Panc1 (cell line): ENCODE measurements at regions not wholly inside any gene's neighbourhood (a gene's known extent, or its start where the extent isn't known, plus 50 kb on each side); places are given as distances from the start of the nearest gene placed in this dataset.
A peak's percentile ranks its signal among the peaks of the same experiment; 100 is the strongest.

Experiments used
- ATAC-seq: fragments of 200-7000 bp; cut with Tn5 transposase; 2 replicates; pipeline ENCODE4 v1.9.1; 2020; ENCODE audit warnings: mild to moderate bottlenecking, moderate library complexity
- BruUV-seq: library from RNA; stranded (reverse); fragments of 400-500 nt; replicated peaks from 2 replicates; lab custom pipeline; 2021; lab: Mats Ljungman, UMichigan
- CTCF ChIA-PET: fragments of 300-600 bp; sonication (Branson Sonifier 250); formaldehyde crosslinking; loops from one replicate; lab custom pipeline; 2022; ENCODE audit warnings: antibody characterized with exemption; lab: Charles Lee
- POLR2A ChIA-PET: fragments of 300-600 bp; sonication (Branson Sonifier 250); formaldehyde crosslinking; loops from one replicate; lab custom pipeline; 2022; ENCODE audit warnings: antibody characterized with exemption; lab: Charles Lee
- DNase-seq: peaks from one replicate; pipeline ENCODE4 v3.0.0-alpha.2; 2010; ENCODE audit warnings: low read depth, low spot score
- H3K27ac ChIP-seq: 2 replicates; pipeline ENCODE4 v1.5.1; 2011; ENCODE audit warnings: mild to moderate bottlenecking, low read length, inconsistent platforms
- H3K27me3 ChIP-seq: fragments of 200-500 bp; sonication (Bioruptor generic); 2 replicates; pipeline ENCODE4 v1.6.0; 2014; ENCODE audit warnings: low read length, inconsistent platforms; ENCODE audit not compliant: control insufficient read depth, insufficient read depth
- H3K36me3 ChIP-seq: fragments of 200-500 bp; sonication (Bioruptor generic); 2 replicates; pipeline ENCODE4 v1.5.1; 2014; ENCODE audit warnings: inconsistent platforms, mild to moderate bottlenecking, low read length, moderate library complexity; ENCODE audit not compliant: control insufficient read depth, insufficient read depth
- H3K4me1 ChIP-seq: 2 replicates; pipeline ENCODE4 v1.5.1; 2011; ENCODE audit warnings: inconsistent platforms, mild to moderate bottlenecking, low read length, moderate library complexity; ENCODE audit not compliant: control insufficient read depth, insufficient read depth
- H3K4me3 ChIP-seq, 2 experiments: 2 replicates each; pipeline ENCODE4 v1.5.1; 2011 to 2012; ENCODE audit warnings: low read depth in 2 of 2, low read length in 2 of 2, mild to moderate bottlenecking in 2 of 2, inconsistent platforms in 1 of 2, moderate library complexity in 1 of 2
- H3K9me3 ChIP-seq: fragments of 200-500 bp; sonication (Bioruptor generic); 2 replicates; pipeline ENCODE4 v1.5.1; 2014; ENCODE audit warnings: low read depth, mild to moderate bottlenecking, inconsistent platforms, low read length, moderate library complexity; ENCODE audit not compliant: control insufficient read depth, insufficient read depth
- POLR2AphosphoS5 ChIP-seq: IDR thresholded peaks from 2 replicates; pipeline ENCODE4 v1.6.1; 2012; ENCODE audit warnings: mild to moderate bottlenecking, low read depth, low read length, moderate library complexity
- REST ChIP-seq, 2 experiments: IDR thresholded peaks; 2 replicates each; pipeline ENCODE4 v1.6.1; 2011 to 2012; ENCODE audit warnings: low read depth in 2 of 2, control low read depth in 1 of 2, low read length in 1 of 2, mild to moderate bottlenecking in 1 of 2, moderate library complexity in 1 of 2; ENCODE audit not compliant: insufficient read depth in 1 of 2
- SIN3A ChIP-seq: IDR thresholded peaks from 2 replicates; pipeline ENCODE4 v1.6.1; 2012; ENCODE audit warnings: low read depth, mild to moderate bottlenecking, low read length, moderate library complexity, borderline replicate concordance; ENCODE audit not compliant: insufficient read depth
- TCF7L2 ChIP-seq: IDR thresholded peaks from 2 replicates; pipeline ENCODE4 v1.6.1; 2011; ENCODE audit warnings: mild to moderate bottlenecking, low read depth, low read length, inconsistent platforms
- in situ Hi-C: cut with HindIII; loops from 2 replicates; pipeline ENCODE4 v1.10.0; 2016; ENCODE audit warnings: low sequenced_read_pairs, low pct_unique_long_range_greater_than_20kb
- intact Hi-C: fragments of 100-400 bp; cut with micrococcal nuclease; formaldehyde crosslinking; loops from one replicate; pipeline ENCODE4 v1.10.0; 2022; ENCODE audit not compliant: unreplicated experiment
- TF ChIP-seq, protein P1 (sequence below): fragments of 450-650 bp; IDR thresholded peaks from 2 replicates; pipeline ENCODE4 v1.5.1; 2017; ENCODE audit warnings: mild to moderate bottlenecking

GRCh38 chr18:67010919-67011318 lies 407.0 kb upstream of the CDH19 start:
- in situ Hi-C loops, result no loop called here
- H3K27me3 ChIP-seq, result no peaks in the 10 kb centered on the region
- ATAC-seq (no peak), DNase-seq (peak; percentile 12)
- CTCF ChIA-PET, result no interaction called here
- no TSS peak for BruUV-seq
- POLR2A ChIA-PET, result no interaction called here
- intact Hi-C loops, result no loop called here
- no peaks in the 10 kb centered on the region; the same call in 1 of the 2 replicates for H3K36me3 ChIP-seq
- H3K27ac ChIP-seq, result no peak overlapping the region
- no peaks in the 10 kb centered on the region for H3K4me1 ChIP-seq
- TF ChIP-seq POLR2AphosphoS5 (no peak), SIN3A (no peak), REST (IDR thresholded peaks at IDR 0.05; ENCODE audit: insufficient read depth in 1 of 2, low read depth in 2 of 2, low read length in 1 of 2) (no peak), TCF7L2 (no peak)
- TF ChIP-seq, protein P1, sequence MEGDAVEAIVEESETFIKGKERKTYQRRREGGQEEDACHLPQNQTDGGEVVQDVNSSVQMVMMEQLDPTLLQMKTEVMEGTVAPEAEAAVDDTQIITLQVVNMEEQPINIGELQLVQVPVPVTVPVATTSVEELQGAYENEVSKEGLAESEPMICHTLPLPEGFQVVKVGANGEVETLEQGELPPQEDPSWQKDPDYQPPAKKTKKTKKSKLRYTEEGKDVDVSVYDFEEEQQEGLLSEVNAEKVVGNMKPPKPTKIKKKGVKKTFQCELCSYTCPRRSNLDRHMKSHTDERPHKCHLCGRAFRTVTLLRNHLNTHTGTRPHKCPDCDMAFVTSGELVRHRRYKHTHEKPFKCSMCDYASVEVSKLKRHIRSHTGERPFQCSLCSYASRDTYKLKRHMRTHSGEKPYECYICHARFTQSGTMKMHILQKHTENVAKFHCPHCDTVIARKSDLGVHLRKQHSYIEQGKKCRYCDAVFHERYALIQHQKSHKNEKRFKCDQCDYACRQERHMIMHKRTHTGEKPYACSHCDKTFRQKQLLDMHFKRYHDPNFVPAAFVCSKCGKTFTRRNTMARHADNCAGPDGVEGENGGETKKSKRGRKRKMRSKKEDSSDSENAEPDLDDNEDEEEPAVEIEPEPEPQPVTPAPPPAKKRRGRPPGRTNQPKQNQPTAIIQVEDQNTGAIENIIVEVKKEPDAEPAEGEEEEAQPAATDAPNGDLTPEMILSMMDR, result no peak
- H3K9me3 ChIP-seq, result no peaks in the 10 kb centered on the region
- H3K4me3 ChIP-seq, result no peak overlapping the region

DNA sequence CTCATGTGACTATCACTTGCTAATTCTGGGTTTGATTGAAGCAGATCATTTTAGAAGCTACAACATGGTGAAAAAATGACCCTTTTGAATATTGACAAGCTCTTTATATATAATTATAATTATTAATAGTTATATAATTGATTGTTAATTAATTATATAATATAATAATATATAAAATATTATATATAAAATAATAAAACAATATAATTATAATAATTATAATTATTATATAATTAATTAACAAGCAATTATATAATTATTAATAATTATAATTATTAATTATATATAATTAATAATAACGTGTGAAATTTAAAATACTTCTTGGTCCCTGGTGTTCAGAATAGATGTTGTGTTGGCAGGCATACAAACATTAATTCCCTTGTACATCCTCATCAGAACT lies 404.1 kb upstream of the CDH19 start:
- Histone ChIP-seq H3K27ac (no peak overlapping the region), H3K4me1 (no peaks in the 10 kb centered on the region), H3K36me3 (no peaks in the 10 kb centered on the region), H3K9me3 (no peaks in the 10 kb centered on the region), H3K4me3 (no peak overlapping the region), H3K27me3 (no peaks in the 10 kb centered on the region)
- ATAC-seq (no peak), DNase-seq (no peak)
- CTCF ChIA-PET, result no interaction called here
- BruUV-seq, result no TSS peak
- in situ Hi-C loops (no loop called here), intact Hi-C loops (no loop called here)
- TF ChIP-seq TCF7L2, result no peak
- no peak for TF ChIP-seq POLR2AphosphoS5
- TF ChIP-seq, protein P1, result no peak
- no peak for TF ChIP-seq SIN3A
- TF ChIP-seq REST (IDR thresholded peaks at IDR 0.05; ENCODE audit: insufficient read depth in 1 of 2, low read depth in 2 of 2, low read length in 1 of 2), result no peak
- POLR2A ChIA-PET, result no interaction called here
